ENCODE measurements at regions not wholly inside any gene's neighbourhood (a gene's known extent, or its start where the extent isn't known, plus 50 kb on each side); places are given as distances from the start of the nearest gene placed in this dataset.

- TF ChIP-seq CTCF (IDR thresholded peaks at IDR 0.05) (no peak), POLR2A (IDR thresholded peaks at IDR 0.05) (no peak), POLR2AphosphoS5 (IDR thresholded peaks at IDR 0.05) (no peak)
Observed at GRCh38 chr3:110579840-110580550, 491.6 kb upstream of the NECTIN3 start.
